Esophagus muscularis mucosa (tissue), 4 donors: ENCODE measurements at regions not wholly inside any gene's neighbourhood (a gene's known extent, or its start where the extent isn't known, plus 50 kb on each side); places are given as distances from the start of the nearest gene placed in this dataset.
"Not testable (repeated sequence)": the region's sequence is repeated elsewhere in the genome, so short reads cannot be mapped to it uniquely, and the experiment has no call there.

Source experiments
- DNase-seq: peaks from one replicate; pipeline ENCODE4 v3.0.0-alpha.2; 2017; ENCODE audit errors: extremely low spot score
- H3K27ac ChIP-seq, 4 donors: fragments of 200-600 bp; sonication (generic); replicated peaks in 1 of 4; 1 replicate in 3 of 4; 2 replicates in 1 of 4; pipeline ENCODE4 v1.5.1; 2016 to 2019; ENCODE audit warnings: mild to moderate bottlenecking in 1 of 4
- H3K27me3 ChIP-seq, 4 donors: fragments of 200-600 bp; sonication (generic); one replicate each; pipeline versions ENCODE4 v1.5.1 to v1.6.0; 2016 to 2019
- H3K36me3 ChIP-seq, 4 donors: fragments of 200-600 bp; sonication (generic); one replicate each; pipeline ENCODE4 v1.5.1; 2016 to 2019
- H3K4me1 ChIP-seq, 4 donors: fragments of 200-600 bp; sonication (generic); one replicate each; pipeline ENCODE4 v1.5.1; 2016 to 2019
- H3K4me3 ChIP-seq, 4 donors: fragments of 200-600 bp; sonication (generic); 1 replicate in 2 of 4; 2 replicates in 2 of 4; pipeline ENCODE4 v1.5.1; 2016 to 2019; ENCODE audit warnings: mild to moderate bottlenecking in 4 of 4, moderate library complexity in 1 of 4
- H3K9me3 ChIP-seq, 4 donors: fragments of 200-600 bp; sonication (generic); 1 replicate in 3 of 4; 2 replicates in 1 of 4; pipeline ENCODE4 v1.5.1; 2016 to 2019
- EP300 ChIP-seq: sonication (generic); formaldehyde crosslinking; IDR thresholded peaks from one replicate; pipeline ENCODE4 v1.6.1; 2017; ENCODE audit warnings: antibody characterized with exemption
- POLR2A ChIP-seq: fragments of 450-650 bp; IDR thresholded peaks from one replicate; pipeline ENCODE4 v1.6.1; 2017; ENCODE audit warnings: antibody characterized with exemption, moderate library complexity, mild to moderate bottlenecking, low read depth
- POLR2AphosphoS5 ChIP-seq, 2 donors: sonication (generic); formaldehyde crosslinking; IDR thresholded peaks; one replicate each; pipeline ENCODE4 v1.6.1; 2017; ENCODE audit warnings: antibody characterized with exemption in 2 of 2
- WGBS: methylation state at CpG from one replicate; pipeline ENCODE4 v1.1.5; 2018; 5-methylcytosine and 5-hydroxymethylcytosine counted together
- intact Hi-C: fragments of 100-400 bp; cut with DNase I; formaldehyde crosslinking; loops from one replicate; pipeline ENCODE4 v1.15.1; 2023
- TF ChIP-seq, protein P1 (sequence below), 3 experiments: fragments of 200-600 bp in 2 of 3; fragments of 450-650 bp in 1 of 3; sonication (generic) in 2 of 3; IDR thresholded peaks; one replicate each; pipeline ENCODE4 v1.5.1; 2017 to 2019; ENCODE audit warnings: antibody characterized with exemption in 3 of 3, mild to moderate bottlenecking in 2 of 3, moderate library complexity in 1 of 3

DNA sequence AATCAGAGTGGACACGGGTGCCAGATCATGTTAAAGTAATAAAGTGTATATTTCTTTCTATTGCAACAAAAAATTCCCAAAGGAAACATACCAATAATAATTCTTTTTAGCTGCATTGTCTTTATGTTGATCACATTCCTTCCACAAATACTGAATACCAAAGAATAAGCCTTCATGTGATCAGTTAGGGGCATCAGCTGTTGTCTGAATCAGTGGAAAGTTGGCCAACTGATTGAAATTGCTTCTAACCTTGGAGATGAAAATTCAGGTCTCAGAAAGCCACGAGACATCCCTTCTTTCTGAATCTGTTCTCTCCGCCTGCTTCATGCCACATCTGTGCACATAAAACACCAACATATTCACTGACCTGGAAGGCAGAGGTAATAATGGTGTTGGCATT lies 785.2 kb downstream of the KCNA4 start:
- TF ChIP-seq, protein P1, sequence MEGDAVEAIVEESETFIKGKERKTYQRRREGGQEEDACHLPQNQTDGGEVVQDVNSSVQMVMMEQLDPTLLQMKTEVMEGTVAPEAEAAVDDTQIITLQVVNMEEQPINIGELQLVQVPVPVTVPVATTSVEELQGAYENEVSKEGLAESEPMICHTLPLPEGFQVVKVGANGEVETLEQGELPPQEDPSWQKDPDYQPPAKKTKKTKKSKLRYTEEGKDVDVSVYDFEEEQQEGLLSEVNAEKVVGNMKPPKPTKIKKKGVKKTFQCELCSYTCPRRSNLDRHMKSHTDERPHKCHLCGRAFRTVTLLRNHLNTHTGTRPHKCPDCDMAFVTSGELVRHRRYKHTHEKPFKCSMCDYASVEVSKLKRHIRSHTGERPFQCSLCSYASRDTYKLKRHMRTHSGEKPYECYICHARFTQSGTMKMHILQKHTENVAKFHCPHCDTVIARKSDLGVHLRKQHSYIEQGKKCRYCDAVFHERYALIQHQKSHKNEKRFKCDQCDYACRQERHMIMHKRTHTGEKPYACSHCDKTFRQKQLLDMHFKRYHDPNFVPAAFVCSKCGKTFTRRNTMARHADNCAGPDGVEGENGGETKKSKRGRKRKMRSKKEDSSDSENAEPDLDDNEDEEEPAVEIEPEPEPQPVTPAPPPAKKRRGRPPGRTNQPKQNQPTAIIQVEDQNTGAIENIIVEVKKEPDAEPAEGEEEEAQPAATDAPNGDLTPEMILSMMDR (IDR thresholded peaks at IDR 0.05), result no peak
- no peak for TF ChIP-seq POLR2A
- TF ChIP-seq POLR2AphosphoS5 (IDR thresholded peaks at IDR 0.05), result no peak
- no peak for TF ChIP-seq EP300
- intact Hi-C loops, result no loop called here
- 76% methylated on average over 3 of the region's 3 CpGs for WGBS

DNA sequence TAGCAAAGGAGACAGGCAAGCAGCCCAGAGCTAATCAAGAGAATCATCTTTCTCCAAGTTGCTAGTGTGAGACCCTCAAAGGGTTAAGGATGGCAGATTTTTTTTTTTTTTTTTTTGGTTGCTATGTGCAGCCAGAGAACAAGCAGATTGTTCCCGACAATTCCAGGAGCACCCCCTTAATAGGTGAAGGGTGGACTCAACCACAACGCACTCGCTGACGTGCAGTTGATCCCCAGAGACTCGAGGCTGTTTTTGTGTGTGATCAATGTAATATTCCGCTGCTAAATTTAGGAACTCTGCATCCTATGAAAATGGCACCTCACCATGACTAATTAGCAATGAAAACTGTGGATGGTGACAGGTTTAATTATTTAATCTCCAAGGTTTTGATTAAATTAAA lies 789.0 kb downstream of the KCNA4 start:
- peaks cover 0 to 7% (median 0%) of the 10 kb centered on the region in 4 donors for H3K4me1 ChIP-seq
- intact Hi-C loops, result no loop called here
- no peak overlapping the region for H3K4me3 ChIP-seq
- no peaks in the 10 kb centered on the region for H3K27me3 ChIP-seq
- WGBS, result 42% methylated on average over 6 of the region's 6 CpGs
- TF ChIP-seq POLR2AphosphoS5 (IDR thresholded peaks at IDR 0.05), result no peak
- TF ChIP-seq, protein P1 (IDR thresholded peaks at IDR 0.05), result no peak
- no peak for TF ChIP-seq EP300
- no peak for TF ChIP-seq POLR2A
- H3K36me3 ChIP-seq, result no peaks in the 10 kb centered on the region
- no peak for DNase-seq
- peaks cover 0 to 4% (median 0%) of the 10 kb centered on the region in 4 donors for H3K9me3 ChIP-seq
- no peak overlapping the region for H3K27ac ChIP-seq

More for the DNA sequence above, 785.2 kb downstream of the KCNA4 start:
- Histone ChIP-seq H3K4me3 (no peak overlapping the region), H3K4me1 (peaks cover 0 to 7% (median 0%) of the 10 kb centered on the region in 4 donors), H3K36me3 (no peaks in the 10 kb centered on the region), H3K27ac (no peak overlapping the region), H3K27me3 (no peaks in the 10 kb centered on the region), H3K9me3 (no peaks in the 10 kb centered on the region)
- DNase-seq, result no peak

DNA sequence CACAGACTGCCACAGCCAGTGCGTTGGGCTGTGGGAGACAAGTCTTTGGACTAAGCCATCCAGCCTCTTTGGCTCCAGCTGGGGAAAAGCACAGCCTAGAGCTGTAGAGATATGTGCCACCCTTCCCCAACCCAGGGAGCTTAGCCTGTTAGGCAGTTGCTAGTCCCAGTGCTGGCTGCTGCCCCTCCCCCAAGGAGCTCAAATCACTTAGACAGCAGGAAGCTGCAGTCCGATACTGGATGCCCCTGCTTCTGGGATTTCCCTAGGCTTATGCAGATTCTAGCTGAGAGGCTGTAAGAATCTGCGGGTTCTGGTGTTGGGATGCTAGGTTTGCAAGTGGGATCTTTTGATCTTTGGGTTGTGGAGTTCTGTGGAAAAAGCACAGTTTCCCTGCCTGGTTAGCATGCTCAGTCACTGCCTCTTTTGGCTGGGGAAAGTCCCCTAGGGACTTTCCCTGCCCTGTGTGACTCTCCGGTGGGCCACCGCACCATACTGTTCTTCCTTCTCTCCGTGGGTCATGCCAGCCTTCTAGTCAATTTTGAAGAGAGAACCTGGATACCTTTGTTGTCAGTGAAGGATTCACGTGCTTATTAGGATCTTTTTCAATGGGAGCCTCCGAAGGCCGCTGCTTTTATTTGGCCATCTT lies 792.0 kb downstream of the KCNA4 start:
- H3K27ac ChIP-seq, result no peak overlapping the region
- no peak overlapping the region for H3K4me3 ChIP-seq
- peaks cover 0 to 12% (median 3%) of the 10 kb centered on the region in 4 donors for H3K9me3 ChIP-seq
- H3K36me3 ChIP-seq, result no peaks in the 10 kb centered on the region
- intact Hi-C loops, result no loop called here
- no peaks in the 10 kb centered on the region for H3K4me1 ChIP-seq
- DNase-seq, result no peak
- no peak for TF ChIP-seq POLR2A
- TF ChIP-seq, protein P1 (IDR thresholded peaks at IDR 0.05), result no peak
- no peak for TF ChIP-seq EP300
- no peak for TF ChIP-seq POLR2AphosphoS5 (IDR thresholded peaks at IDR 0.05)
- no peaks in the 10 kb centered on the region for H3K27me3 ChIP-seq
- 83% methylated on average over 9 of the region's 9 CpGs for WGBS

DNA sequence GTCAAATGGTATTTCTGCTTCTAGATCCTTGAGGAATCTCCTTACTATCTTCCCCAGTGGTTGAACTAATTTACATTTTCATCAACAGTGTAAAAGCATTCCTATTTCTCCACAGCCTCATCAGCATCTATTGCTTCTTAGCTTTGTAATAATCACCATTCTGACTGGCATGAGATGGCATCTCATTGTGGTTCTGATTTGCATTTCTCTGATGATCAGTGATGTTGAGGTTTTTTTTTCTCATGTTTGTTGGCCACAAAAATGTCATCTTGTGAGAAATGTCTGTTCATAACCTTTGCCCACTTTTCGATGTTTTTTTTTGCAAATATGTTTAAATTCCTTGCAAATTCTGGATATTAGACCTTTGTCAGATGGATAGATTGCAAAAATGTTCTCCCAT lies 797.3 kb downstream of the KCNA4 start:
- H3K27me3 ChIP-seq, H3K36me3 ChIP-seq, DNase-seq, intact Hi-C loops, H3K4me1 ChIP-seq, H3K4me3 ChIP-seq, H3K27ac ChIP-seq: not testable (repeated sequence)
- 100% methylated on average over 1 of the region's 1 CpG for WGBS
- H3K9me3 ChIP-seq, result peaks cover 0 to 22% (median 7%) of the 10 kb centered on the region in 4 donors

DNA sequence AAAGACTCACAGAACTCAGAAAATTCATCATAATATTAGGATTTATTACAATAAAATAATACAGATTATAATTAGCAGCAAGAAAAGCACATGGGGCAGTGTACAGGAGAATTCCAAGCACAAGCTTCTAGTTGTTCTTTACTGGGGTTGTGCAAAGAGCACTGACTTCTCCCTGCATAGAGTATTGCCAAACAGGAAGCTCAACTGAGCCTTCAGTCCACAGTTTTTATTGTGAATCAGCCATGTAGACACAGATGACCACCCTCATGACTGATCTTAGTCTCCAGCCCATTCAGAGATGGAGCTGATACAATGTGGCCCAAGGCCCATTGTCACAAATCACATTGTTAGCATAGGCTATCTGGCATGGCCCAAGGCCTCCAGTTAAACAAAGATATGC lies 798.9 kb downstream of the KCNA4 start:
- Histone ChIP-seq H3K27ac (no peak overlapping the region), H3K9me3 (peaks cover 0 to 18% (median 7%) of the 10 kb centered on the region in 4 donors), H3K4me3 (no peak overlapping the region), H3K27me3 (no peaks in the 10 kb centered on the region), H3K4me1 (no peaks in the 10 kb centered on the region), H3K36me3 (no peaks in the 10 kb centered on the region)
- intact Hi-C loops, result no loop called here
- TF ChIP-seq EP300 (no peak), POLR2A (no peak), POLR2AphosphoS5 (IDR thresholded peaks at IDR 0.05) (no peak)
- TF ChIP-seq, protein P1 (IDR thresholded peaks at IDR 0.05), result no peak
- DNase-seq, result no peak
